ENCODE measurements at regions not wholly inside any gene's neighbourhood (a gene's known extent, or its start where the extent isn't known, plus 50 kb on each side); places are given as distances from the start of the nearest gene placed in this dataset.

DNA sequence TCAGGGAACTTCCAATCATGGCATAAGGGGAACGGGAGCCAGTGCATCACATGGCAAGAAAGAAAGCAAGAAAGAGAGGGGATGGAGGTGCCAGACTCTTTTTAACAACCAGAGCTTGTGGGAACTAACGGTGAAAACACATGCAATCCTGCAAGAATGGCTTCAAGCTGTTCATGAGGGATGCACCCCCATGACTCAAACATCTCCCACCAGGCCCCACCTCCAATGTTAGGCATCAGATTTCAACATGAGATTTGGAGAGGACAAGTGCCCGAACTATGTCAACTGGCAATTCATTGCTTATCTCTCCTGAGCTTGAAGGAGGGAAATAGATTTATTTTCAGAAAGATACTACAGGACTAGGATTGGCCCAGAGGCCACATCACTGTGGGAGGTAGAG is 270.0 kb downstream of the SLC4A3 start:
- no peak for DNase-seq (ENCODE audit: low spot score)

DNA sequence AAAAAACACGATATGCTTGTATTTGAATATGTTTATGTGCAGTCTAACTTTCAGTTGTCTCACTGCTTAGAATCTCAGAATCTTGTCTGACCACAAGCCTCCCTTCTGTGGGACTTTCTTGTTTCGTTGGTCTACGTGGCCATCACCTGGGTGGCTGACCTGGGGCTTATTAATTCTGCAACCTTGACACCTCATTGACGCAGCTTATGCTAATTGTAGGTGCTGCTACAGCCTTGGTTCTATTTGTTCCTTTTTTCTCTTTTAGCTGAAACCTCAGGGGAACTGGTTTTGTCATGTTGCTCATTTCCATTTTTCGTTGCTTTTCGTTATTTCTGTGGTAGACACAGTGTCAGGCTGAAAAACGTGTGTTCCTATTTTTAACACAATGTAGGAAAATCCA is 273.7 kb downstream of the SLC4A3 start:
- no peak for DNase-seq (ENCODE audit: low spot score)

DNA sequence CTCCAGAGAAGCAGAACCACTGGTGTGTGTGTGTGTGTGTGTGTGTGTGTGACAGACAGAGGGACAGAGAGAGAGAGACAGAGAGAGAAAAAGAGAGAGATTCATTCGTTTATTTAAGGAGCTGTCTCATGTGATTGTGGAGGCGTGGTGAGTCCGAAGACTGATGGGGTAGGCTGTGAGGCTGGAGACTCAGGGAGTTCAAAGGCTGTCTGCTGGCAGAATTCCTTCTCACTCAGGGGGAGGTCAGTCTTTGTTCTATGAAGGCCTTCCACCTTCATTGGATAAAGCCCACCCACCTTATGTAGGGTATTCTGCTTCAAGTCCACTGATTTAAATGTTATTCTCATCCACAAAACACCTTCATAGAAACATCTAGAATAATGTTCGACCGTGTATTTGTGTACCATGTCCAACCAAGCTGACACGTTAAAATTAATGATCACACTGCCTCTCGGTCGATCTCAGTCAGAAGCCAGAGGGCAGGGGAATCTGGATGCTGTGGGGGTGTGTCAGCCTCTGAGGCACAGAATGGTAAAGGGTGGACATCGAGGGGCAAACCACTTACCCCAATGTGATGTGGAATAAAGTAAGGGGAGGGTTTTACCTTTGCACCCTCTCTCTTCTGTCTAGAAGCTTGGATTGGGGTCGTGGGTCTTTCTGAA is 275.6 kb downstream of the SLC4A3 start:
- no peak for DNase-seq (ENCODE audit: low spot score)

DNA sequence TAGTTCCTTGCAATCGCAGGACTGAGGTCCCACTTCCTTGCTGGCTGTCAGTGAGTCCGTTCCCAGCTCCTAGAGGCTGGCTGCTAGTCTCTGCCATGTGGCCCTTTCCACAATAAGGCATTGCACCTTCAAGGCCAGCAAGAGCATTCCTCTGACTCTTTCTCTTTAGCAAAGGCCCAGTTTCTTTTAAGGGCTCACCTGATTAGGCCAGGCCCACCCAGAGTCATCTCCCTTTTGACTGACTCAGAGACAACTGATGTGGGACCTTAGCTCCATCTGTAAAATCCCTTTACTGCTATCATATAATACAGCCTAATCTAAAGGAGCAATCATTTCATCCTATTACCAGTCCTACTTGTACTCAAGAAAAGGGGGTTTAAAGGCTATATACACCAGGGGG is 278.2 kb downstream of the SLC4A3 start:
- DNase-seq (ENCODE audit: low spot score) = no peak

DNA sequence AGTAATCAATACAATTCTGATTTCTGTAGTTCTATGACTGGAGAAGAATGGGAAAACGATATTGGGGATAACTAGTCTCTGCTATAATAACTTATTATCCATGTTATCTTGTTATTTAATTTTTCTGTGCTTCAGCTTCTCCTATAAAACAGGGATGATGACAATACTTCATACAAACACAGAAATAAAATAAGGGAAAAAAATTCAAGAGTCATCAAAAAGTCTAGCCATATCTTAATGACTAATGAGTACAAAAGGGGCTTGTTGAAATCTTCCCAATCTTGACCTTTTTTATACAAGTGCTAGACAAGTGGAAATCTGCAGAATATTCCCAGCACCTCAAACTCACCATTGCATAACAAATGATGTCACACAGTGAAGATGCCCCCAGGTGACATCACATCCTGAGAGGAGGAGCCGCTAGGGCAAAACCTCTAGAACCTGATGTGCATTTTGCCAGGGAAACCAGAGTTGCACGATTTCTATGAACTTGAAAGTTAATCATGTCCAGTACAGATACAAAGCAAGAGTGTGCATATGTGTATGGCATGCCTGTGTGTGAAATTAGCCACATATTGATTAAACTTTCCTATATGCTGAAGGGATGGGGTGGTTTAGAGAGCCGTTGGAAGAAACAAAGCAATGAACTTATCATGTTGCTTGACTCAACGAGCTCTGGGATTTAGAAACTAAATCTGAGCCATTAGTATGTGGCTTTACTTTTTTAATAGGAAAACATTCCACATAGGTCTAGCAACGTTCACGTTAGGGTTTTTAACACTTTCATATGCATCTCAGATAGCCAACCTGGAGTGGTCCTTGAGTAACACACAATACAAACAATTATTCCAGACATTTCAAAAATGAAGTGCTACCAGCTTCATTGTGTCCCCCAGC is 278.9 kb downstream of the SLC4A3 start:
- DNase-seq (ENCODE audit: low spot score) = no peak

DNA sequence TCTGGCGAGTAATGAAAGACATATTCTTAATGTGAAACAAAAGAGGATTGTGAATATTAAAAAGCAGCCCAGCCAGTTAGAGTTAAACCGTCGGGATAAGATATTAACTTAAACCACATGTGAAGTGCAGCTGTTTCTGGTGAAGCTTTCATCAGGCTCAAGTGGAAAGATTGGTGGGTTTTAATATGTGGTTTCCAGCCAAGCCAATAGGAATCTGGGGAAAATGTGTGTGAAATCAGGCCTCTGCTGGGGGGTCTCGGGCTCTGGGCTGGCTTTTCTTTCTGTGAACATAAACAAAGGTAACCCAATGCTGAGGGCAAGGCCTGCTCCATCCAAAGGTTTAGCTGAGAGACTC is 279.6 kb downstream of the SLC4A3 start:
- no peak for DNase-seq (ENCODE audit: low spot score)

DNA sequence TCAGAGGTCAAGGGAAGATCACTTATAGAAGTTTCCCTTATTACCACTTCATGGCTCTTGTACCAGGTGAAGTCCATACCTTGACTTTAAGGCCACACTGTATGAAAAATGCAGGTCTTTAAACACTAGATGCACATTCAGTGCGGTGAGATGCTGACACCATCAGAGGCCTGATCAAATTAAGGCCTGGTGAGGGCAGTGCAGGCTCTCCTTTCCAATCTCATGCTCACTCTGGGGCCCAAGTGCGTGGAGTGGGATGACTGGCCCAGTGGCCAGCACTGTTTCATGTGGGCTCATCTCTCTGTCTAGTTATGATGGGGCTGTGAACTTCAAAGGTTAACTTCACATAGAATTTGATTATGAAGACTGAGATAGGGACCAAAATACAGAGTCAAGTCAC is 281.1 kb downstream of the SLC4A3 start:
- DNase-seq (ENCODE audit: low spot score) = no peak

DNA sequence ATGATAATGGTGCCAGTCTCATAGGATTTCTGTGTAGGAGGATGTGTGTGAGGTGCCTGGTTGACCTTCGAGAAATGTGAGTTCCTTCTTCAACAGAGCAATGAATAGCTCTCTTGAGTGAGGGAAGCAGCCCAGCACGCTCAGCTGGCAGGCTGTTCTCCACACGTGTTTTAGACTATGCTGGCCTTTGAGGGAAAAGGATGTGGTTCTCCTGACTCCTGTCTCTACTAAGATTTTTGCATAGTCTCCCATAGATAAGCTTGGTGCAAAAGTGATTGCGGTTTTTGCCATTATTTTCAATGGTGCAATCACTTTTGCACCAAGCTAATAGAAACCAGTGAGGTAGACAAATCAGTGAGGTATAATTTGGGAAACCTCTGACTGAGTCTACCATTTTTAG is 284.1 kb downstream of the SLC4A3 start:
- no peak for DNase-seq (ENCODE audit: low spot score)

DNA sequence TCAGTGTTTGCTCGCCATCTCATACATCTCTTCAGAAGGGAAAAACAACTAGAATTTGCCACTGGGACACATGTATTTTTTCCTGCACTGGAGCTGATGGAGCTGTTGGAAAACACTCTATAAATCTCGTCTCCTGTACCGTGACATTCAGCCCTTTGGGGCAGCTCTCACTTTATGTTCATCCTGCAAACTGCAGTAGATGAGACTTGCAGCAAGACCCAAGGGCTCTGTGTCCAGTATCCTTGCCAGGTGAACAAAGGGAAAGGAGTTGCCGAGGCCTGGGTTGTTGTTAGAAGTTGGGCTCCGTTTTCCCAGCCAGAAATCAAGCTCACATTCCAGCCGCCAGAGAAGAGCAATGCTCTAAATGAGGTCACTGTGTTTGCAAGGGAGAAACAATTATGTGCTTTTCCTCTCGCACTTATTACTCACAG is 285.1 kb downstream of the SLC4A3 start:
- DNase-seq (ENCODE audit: low spot score) = no peak

DNA sequence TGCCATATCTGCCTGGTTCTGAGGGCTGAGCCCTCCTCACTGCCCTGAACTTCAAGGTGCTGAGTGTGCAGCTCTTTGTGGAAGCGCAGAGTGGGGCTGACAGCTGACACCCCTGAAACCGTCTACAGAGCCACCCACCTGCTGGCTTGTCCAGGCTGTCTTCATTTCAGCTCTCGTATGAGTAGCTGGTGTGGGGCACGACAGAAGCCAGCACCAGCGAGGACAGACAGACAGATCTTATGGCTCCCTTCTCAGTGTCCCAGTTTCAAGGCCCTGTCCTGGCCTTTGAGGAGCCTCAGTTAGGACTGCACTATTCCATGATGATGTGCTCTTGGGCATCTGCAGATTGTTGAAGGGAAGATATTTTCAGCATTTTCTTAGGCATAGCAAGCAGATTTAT is 287.1 kb downstream of the SLC4A3 start:
- no peak for DNase-seq (ENCODE audit: low spot score)

DNA sequence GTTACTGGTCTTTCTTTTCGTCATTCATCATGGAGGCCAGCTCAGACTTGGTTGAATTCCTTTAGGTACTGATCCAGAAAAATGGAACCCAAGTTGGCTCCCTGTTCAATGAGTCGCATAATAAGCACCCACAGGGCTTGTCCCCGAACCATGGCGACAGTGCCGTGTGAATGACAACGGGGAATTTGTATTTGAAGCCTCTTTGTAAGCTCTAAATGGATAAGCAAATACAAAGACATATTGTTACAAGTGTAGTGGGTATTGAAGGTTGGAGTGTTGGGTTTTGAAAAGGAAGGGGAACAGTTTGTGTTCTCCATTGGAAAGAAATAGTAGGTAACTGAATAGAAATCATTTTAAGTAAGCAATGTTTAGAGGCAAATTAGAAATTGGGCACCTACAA is 288.9 kb downstream of the SLC4A3 start:
- DNase-seq (ENCODE audit: low spot score) = no peak

DNA sequence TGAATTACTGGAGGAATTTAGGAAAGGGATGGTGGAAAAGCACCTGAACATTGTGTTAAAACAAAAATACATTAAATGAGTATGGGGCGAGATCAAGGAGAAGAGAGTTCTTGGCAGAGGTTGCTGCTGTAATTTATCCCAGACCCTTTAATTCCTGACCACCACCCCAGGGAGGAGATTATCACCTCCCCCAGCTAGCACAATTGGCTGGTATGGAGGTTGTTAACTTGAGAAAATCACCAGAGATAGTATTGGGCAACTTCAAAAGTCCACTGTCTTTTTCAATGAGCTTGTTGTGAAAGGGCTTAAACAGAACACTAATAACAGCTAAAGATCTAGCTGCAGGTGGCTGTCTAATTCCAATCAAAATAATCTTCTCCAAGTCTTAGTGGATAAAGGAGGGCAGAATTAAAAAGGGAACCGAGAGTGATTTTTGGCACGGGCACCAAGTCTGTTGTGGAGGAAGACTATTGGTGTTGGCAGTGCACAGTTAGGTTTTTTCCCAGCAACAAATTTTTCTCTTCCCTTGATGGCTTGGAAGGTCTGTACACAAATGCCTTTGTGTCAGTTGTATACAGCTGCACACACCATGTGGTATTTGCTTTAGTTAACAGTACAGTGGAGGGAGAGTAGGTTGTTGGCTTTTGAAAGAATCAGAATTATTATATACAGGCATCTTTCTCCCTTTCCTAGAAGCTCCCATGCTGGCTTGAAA is 289.5 kb downstream of the SLC4A3 start:
- DNase-seq (ENCODE audit: low spot score) = no peak

DNA sequence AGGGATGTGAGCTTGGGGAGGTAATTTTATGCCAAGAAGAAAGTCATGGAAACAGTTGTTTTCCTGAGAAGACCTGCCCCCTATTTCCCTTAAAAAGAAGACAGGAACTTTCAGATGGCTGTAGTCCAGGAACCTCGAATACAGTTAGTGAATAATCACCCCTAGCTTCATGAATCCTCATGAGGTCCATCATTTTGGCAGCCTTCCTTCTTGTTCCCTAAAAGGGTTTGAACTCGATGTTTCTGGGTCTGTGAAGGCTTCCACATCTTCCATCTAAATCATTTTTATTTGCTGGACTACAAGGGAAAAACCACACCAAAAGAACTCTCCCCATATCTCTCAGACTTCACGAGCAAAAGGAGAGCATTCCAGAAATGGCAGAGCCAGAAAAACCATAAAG is 290.8 kb downstream of the SLC4A3 start:
- peak; percentile 5 for DNase-seq (ENCODE audit: low spot score)

DNA sequence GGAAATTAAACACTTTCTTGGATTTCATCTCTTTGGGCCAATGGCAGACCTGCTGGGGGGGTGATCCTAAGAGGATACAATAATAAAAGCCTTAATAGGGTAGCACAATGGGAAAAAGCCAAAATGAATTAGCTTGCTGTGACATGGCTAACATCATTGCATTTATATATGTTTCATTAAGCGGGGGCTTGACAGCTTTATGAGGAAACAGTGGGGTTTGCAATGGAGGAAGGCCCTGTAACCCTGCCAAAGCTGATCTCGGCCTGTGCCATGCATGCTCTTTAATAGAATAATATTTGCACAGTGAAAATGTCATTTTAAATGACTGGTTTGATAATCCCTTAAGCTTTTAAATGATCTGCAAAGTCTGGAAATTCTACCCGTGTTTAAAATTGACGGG is 291.5 kb downstream of the SLC4A3 start:
- no peak for DNase-seq (ENCODE audit: low spot score)

DNA sequence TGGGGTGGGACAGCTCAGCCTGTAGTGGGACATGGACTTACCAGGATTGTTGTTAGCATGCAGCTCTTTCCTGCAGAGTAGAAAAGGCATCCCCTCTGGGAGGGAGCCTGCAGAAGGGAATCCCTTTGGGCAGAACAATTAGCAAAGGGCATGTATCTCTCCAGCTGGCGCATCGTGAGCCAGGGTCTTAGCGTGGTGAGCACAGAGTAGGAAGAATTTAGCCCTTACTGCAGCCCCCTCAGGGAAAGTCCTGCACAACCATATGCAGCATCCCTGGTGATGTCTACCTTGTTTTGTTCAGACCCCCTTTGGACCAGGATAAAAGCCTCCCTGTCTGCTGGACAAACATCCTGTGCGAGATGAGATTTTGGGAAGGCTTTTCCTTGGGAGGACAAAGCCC is 292.1 kb downstream of the SLC4A3 start:
- DNase-seq (ENCODE audit: low spot score) = peak; percentile 50

DNA sequence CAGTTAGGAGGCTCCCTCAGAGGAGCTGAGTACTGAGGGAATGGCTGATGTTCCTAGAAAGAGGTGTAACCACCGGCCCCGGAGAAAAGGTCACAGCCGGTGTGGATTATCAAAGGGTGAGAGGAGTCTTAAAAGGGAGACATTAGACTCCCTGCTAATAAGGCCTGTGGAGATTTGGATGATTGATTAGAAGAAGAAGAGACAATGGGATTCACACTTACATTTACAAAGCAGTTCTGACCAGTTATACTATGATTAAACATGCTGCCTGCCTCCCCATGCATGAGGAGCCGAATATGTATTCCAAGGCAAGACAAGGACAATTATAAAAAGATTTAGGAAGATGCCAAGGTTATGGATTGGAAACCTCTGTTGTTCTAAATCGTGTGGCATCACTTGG is 302.4 kb downstream of the SLC4A3 start:
- no peak for DNase-seq (ENCODE audit: low spot score)

DNA sequence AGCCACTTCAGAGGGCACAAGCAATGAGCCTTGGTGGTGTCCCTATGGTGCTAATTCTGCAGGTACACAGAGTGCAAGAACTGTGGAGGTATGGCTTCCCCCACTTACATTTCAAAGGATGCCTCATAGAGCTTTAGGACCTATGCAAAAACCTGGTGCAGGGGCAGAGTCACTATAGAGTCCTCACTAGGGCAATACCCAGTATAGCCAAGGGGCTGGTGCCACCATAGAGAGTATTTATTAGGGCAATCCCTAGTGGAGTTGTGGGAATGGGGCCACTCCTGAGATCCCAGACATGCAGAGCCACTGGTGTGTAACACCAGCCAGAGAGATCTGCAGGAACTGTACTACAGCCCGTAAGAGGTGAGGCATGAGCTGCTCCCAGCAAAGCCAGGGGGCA is 312.2 kb downstream of the SLC4A3 start:
- DNase-seq (ENCODE audit: low spot score) = no peak

DNA sequence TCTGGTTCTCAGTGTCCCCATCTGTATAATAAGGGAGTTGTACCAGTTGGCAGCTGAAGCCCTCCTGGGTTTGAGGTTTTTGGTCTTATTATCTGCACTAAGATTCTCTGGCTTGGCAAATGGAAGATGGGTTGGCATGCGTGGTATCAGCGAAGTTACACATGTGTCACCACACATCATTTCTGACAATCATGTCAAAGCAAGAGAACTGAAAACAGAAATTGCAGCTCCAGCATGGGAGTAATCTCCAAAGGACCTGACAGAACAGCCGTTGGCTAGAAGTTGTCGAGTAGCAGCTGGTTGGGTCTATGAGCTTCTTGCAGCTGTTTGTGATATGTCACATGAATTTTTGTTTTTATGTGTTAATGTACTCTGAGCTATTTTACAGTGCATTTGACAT is 317.4 kb downstream of the SLC4A3 start:
- DNase-seq (ENCODE audit: low spot score) = no peak

DNA sequence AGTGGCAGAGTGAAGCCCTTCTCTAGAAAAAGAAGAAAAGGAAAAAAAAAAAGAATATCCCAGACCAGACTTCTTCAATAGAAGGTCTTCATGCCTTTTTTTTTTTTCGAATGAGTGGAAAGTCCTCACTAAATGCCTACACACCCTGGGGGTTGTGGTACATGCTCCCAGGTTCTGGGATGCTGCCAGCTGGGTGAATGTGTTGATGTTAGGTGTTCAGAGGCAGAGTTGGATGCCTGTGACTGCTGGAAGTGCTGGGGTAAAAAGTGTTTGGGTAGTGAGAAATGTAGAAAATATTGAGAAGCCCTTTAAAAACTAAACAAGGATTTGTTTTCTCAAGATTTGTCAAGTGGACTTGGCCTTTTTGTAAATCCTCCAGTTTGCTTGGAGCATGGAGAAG is 318.6 kb downstream of the SLC4A3 start:
- DNase-seq (ENCODE audit: low spot score) = no peak

DNA sequence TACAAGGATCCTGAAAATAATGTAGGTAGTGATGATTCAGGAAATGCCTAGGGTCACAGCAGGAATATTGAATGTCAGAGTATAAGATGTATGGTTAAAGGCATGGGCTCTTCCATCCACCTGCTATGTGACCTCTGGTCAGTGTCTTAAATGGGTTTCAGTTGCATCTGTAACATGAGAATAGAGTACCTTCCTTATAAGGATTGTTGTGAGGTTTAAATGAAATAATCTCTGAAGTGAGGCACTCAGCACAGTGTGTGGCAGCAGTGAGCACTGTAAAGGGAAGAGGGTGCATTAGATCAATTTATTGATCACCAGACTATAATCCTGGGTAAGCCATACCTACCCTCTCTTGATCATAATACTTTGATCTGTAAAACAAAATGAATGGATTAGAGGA is 319.1 kb downstream of the SLC4A3 start:
- no peak for DNase-seq (ENCODE audit: low spot score)

DNA sequence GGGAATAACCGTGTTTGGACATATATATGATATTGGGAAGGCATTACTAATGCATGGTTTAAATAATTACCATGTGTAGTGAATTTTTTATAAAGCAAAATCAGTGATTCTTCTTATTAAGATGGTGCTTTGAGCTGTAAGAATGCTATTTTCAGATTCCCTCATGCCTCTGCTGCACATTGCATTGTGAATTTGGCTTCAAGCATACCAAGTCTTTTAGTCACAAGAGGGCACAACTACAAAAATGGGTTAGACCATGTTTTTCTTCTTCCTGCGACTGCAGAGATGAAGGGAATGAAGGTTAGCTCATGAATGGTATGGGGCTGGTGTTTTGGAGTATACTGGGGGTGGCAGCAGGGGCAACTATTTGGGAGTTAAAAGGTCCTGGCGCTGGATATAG is 320.1 kb downstream of the SLC4A3 start:
- no peak for DNase-seq (ENCODE audit: low spot score)

DNA sequence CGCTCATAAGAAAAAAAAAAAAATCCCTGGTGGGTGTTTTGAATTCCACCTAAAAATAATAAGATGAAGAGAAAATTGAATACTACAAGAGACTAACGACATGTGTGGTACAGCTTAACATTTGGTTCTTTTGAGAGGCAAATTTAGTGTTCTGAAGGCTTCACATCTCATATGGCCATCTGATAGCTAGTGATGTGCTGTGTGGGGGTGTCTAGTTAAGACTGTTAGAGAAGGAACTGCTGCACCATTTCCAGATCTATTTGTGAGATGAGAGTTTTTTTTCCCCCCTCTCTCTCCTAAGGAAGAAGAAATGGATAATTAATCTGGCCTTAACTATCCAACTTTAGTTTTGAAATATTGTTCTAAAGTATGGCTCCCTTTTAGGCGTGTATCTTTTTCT is 321.6 kb downstream of the SLC4A3 start:
- DNase-seq (ENCODE audit: low spot score) = no peak

DNA sequence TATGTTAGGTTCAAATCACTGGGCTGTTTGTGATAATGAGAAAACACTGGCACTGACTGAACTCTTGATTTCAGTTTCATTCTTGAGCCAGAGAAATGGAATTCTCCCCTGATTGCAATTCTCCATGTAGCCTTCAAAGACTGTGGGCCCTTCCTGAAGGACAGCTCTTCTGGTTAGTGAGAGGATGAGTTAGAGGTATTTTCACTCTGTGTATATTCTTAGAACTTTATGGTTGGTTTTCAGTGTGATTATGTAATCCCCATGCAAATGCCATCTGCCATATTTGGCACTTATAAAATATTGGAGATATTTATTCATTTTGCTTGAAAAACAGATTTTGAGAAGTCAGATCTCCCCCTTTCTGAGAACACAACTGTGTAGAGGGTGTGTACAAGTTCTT is 323.7 kb downstream of the SLC4A3 start:
- DNase-seq (ENCODE audit: low spot score) = no peak
